GM12872 (cell line): ENCODE measurements at regions not wholly inside any gene's neighbourhood (a gene's known extent, or its start where the extent isn't known, plus 50 kb on each side); places are given as distances from the start of the nearest gene placed in this dataset.

Source experiments
- TF ChIP-seq, protein P1 (sequence below): IDR thresholded peaks from 3 replicates; pipeline ENCODE4 v1.5.1; 2011; ENCODE audit warnings: low read depth, mild to moderate bottlenecking, low read length, moderate library complexity; ENCODE audit not compliant: insufficient read depth

DNA sequence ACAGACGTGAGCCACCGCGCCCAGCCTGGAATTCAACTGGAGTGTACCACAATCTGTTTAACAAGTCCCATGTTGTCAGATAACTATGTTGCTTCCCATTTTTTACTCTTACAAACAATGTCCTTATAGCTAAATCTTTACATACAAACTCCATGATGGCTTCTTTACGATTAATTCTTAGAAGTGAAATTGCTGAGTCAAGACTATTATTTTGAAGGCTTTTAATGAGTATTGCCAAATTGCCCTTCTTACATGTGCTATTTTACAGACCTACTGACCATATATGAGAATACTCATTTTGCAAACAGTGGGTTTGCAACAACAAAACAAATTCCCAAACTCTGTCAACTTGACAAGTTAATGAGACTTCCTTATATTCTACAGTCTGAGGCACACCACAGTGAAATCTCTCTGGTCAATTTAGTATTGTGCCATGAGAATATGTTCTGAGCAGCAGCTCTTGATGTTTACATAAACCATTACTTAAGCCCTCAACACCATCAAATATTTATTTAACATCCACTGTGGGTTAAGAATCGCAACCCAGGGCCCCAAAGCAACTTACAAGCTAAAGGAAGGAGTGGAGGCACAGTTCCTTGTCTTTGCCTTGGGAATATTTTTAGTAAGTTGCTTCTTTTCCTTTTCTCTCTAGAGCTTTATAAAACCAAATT, 128.5 kb downstream of the SPRY1 start:
- TF ChIP-seq, protein P1, sequence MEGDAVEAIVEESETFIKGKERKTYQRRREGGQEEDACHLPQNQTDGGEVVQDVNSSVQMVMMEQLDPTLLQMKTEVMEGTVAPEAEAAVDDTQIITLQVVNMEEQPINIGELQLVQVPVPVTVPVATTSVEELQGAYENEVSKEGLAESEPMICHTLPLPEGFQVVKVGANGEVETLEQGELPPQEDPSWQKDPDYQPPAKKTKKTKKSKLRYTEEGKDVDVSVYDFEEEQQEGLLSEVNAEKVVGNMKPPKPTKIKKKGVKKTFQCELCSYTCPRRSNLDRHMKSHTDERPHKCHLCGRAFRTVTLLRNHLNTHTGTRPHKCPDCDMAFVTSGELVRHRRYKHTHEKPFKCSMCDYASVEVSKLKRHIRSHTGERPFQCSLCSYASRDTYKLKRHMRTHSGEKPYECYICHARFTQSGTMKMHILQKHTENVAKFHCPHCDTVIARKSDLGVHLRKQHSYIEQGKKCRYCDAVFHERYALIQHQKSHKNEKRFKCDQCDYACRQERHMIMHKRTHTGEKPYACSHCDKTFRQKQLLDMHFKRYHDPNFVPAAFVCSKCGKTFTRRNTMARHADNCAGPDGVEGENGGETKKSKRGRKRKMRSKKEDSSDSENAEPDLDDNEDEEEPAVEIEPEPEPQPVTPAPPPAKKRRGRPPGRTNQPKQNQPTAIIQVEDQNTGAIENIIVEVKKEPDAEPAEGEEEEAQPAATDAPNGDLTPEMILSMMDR = no peak

DNA sequence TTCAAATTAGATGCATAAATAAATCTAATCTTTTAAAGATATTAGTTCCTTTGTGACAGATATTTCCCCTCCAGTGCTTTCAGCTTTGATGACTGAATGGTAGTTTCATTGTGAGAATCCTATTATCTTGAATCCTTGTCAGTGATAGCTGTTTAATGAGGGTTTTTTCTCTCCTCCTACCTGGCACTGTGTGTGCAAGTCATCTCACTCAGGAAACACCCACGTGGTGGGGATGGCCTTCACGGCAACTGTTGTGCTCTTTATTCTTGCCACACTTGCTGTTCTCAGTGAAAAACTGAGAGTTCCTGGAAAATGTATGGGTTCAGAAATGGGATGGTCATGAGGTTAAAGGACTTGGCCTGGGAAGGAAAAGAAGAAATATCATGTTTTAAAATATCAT, 129.9 kb downstream of the SPRY1 start:
- TF ChIP-seq, protein P1 = no peak

DNA sequence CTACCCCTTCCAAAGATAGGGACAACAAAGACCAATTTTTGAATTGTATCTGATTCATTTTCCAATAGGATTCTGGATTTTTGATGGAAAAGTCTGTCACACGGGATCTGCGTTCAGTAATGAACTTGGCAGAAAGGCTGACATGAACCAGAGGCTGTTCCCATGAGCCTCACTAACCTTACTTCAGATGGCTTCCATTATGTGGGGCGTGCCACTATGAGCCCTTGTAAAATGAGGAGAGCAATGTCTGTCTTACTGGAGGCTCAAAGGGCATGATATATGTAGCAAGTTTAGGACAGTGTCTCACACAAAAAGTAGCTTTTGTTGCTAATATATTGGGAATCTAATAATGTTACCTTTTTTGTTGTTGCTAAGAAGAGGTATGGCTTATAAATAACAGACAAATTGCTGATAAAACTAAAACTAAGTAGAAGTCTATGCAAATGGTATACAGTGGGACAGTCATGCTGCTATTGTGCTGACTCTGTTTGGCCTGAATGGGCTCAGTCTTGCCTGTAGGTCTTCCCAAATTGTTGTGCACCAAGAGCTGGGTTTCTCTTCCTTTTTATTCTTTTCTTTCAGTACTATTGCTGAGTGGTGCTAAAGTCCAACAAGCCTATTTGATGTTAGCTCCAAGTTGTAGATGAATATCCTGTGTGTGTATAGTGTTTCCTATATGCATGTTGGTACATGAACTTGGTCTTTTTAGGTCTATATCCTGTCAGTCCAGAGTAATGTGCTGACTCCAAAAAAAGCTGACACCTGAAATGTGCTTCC, 132.1 kb downstream of the SPRY1 start:
- TF ChIP-seq, protein P1 = no peak

DNA sequence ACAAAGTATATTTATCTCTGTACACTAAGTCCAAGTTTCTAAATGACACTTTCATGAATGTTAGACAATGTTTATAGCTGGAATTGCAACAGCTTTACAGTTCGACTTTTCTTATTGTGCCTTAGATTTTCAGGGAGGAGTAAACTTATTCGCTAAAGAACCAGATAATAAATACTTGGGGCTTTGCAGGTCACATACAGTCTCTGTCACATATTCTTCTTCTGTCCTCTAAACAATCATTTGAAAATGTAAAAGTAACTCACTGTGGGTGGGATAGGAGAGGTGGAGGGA, 132.6 kb downstream of the SPRY1 start:
- TF ChIP-seq, protein P1 = no peak

DNA sequence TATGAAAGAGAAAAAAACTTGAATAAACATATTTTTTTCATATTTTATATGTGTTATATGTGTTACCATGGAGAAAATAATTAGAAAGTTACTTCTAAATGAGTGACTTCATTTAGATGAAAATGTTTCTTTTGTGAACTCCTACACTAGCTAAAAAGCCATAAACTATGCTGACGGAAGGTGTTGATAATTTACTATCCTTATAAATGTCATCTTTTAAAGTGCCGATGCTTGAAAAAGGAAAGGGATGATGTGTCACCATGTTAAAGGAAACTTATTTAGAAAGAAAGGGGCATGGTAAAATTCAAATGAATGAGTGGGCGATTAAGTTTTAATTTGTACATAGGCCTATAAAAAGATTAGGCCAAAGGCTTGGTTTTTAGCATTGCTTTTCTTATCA, 133.8 kb downstream of the SPRY1 start:
- TF ChIP-seq, protein P1 = no peak

DNA sequence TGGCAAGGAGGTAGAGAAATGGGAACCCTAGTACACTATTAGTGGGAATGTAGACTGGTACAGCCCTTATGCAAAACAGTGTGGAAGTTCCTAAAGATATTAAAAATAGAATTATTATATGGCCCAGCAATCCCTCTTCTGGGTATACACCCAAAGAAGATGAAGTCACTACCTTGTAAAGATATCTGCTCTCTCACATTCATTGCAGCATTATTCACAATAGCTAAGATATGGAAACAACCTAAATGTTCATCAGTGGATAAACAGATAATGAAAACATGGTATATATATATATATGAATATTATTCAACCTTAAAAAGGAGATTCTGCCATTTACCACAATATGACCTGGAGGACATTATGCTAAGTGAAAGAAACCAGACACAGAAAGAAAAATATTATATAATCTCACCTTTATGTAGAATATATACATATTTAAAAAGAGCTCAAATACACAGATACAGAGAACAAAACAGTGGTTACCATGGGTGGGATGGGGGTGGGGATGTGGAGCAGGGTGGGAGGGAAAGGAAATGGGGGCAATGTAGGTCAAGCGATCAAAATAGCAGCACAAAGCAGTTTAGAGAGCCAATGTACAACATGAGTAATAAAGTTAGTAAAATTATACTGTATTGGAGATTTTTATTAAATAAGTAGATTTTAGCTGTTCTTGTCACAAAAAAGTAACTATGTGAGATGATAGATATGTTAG, 138.6 kb downstream of the SPRY1 start:
- TF ChIP-seq, protein P1 = no peak

DNA sequence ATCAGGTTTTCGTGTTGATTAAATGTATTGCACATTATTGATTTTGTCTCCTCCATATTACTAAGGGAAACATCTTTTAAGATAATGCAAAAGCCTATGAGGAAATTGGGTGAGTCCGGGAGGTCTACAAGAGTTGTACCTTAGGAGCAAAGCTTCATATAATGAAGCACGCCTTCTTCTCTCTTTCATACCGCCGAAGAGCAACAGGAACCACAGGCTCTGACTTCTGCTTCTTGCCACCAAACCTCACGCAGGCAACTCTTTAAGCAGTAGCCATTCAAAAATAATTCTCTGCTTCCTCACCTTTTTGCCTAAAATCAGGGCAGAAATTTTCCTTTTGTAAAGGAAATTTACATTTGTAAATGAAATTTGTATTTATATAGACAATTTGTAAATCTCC, 139.6 kb downstream of the SPRY1 start:
- TF ChIP-seq, protein P1 = no peak
